ENCODE measurements at regions not wholly inside any gene's neighbourhood (a gene's known extent, or its start where the extent isn't known, plus 50 kb on each side); places are given as distances from the start of the nearest gene placed in this dataset.

- Histone ChIP-seq H4K20me1 (ENCODE audit: insufficient read depth, low read length) (no peaks in the 10 kb centered on the region), H3K4me3 (ENCODE audit: low read depth in 1 of 2, low read length in 2 of 2) (no peak overlapping the region), H2AFZ (ENCODE audit: low read depth, low read length) (no peak overlapping the region), H3K4me1 (ENCODE audit: insufficient read depth, low read length) (no peaks in the 10 kb centered on the region), H3K4me2 (ENCODE audit: insufficient read depth, low read length) (no peak overlapping the region), H3K27me3 (ENCODE audit: insufficient read depth, low read length, poor library complexity) (no peaks in the 10 kb centered on the region), H3K9ac (ENCODE audit: low read depth, low read length) (no peak overlapping the region), H3K36me3 (ENCODE audit: insufficient read depth, low read length) (no peaks in the 10 kb centered on the region), H3K79me2 (ENCODE audit: insufficient read depth, low read length) (no peaks in the 10 kb centered on the region), H3K9me3 (ENCODE audit: insufficient read depth, low read length, severe bottlenecking) (no peaks in the 10 kb centered on the region), H3K27ac (ENCODE audit: low read length) (no peak overlapping the region)
- ATAC-seq (ENCODE audit: insufficient read depth, low read depth) (no peak), DNase-seq (no peak)
- TF ChIP-seq CTCF (IDR thresholded peaks at IDR 0.05; ENCODE audit: borderline replicate concordance, extremely low read depth, low read length, poor library complexity, severe bottlenecking) (no peak), EZH2 (IDR thresholded peaks at IDR 0.05; ENCODE audit: borderline replicate concordance, low read depth, low read length, severe bottlenecking) (no peak)
Measured at GRCh38 chr18:78321402-78321801, 658.2 kb upstream of the SALL3 start.

DNA sequence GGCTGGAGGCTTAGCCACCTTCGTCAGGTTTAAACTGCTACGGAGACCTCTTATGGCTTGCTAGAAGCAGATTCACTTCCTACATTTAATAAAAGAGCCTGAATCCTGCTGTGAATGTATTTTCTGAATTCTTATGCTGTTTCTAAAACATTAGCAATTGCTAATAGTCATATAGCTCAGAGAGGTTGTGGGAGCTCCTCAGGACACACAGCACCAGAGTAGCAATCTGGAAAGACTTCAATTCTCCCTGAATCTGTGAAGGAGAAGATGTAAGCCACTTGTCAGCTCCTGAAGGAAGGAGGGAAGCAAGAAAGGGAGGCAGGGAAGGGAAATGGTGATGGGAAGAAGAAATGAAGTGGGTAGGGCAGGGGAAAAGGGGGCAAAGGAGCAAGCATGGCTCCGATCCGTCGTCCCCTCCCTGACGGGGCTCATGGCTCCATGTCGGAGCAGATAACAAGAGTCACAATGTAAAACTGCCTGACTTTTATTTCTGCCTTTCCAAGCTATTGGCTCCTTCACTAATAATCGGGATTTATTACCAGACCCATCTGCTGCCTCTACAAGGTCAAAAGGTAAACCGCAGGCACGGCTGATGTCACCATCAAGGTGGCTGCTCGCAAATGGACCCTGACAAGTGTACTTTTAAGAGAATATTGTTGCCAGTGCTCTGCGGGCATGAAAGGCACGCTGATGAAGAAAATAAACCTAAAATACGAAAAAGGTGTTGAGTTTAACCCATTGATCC is 656.0 kb upstream of the SALL3 start:
- Histone ChIP-seq H3K4me1 (ENCODE audit: insufficient read depth, low read length) (no peaks in the 10 kb centered on the region), H3K9me3 (ENCODE audit: insufficient read depth, low read length, severe bottlenecking) (no peaks in the 10 kb centered on the region), H3K4me3 (ENCODE audit: low read depth in 1 of 2, low read length in 2 of 2) (no peak overlapping the region), H3K4me2 (ENCODE audit: insufficient read depth, low read length) (no peak overlapping the region), H2AFZ (ENCODE audit: low read depth, low read length) (no peak overlapping the region), H4K20me1 (ENCODE audit: insufficient read depth, low read length) (no peaks in the 10 kb centered on the region), H3K9ac (ENCODE audit: low read depth, low read length) (no peak overlapping the region), H3K36me3 (ENCODE audit: insufficient read depth, low read length) (no peaks in the 10 kb centered on the region), H3K27me3 (ENCODE audit: insufficient read depth, low read length, poor library complexity) (no peaks in the 10 kb centered on the region), H3K27ac (ENCODE audit: low read length) (no peak overlapping the region), H3K79me2 (ENCODE audit: insufficient read depth, low read length) (no peaks in the 10 kb centered on the region)
- ATAC-seq (ENCODE audit: insufficient read depth, low read depth) (no peak), DNase-seq (no peak)
- TF ChIP-seq CTCF (IDR thresholded peaks at IDR 0.05; ENCODE audit: borderline replicate concordance, extremely low read depth, low read length, poor library complexity, severe bottlenecking): no peak
- TF ChIP-seq EZH2 (IDR thresholded peaks at IDR 0.05; ENCODE audit: borderline replicate concordance, low read depth, low read length, severe bottlenecking): no peak

GRCh38 chr18:78327643-78328042 is 652.0 kb upstream of the SALL3 start:
- Histone ChIP-seq H3K27me3 (ENCODE audit: insufficient read depth, low read length, poor library complexity) (no peaks in the 10 kb centered on the region), H4K20me1 (ENCODE audit: insufficient read depth, low read length) (no peaks in the 10 kb centered on the region), H3K4me3 (ENCODE audit: low read depth in 1 of 2, low read length in 2 of 2) (no peak overlapping the region), H2AFZ (ENCODE audit: low read depth, low read length) (no peak overlapping the region), H3K79me2 (ENCODE audit: insufficient read depth, low read length) (no peaks in the 10 kb centered on the region), H3K36me3 (ENCODE audit: insufficient read depth, low read length) (no peaks in the 10 kb centered on the region), H3K4me1 (ENCODE audit: insufficient read depth, low read length) (no peaks in the 10 kb centered on the region), H3K9ac (ENCODE audit: low read depth, low read length) (no peak overlapping the region), H3K9me3 (ENCODE audit: insufficient read depth, low read length, severe bottlenecking) (no peaks in the 10 kb centered on the region), H3K4me2 (ENCODE audit: insufficient read depth, low read length) (no peak overlapping the region), H3K27ac (ENCODE audit: low read length) (no peak overlapping the region)
- no peak for ATAC-seq (ENCODE audit: insufficient read depth, low read depth)
- TF ChIP-seq EZH2 (IDR thresholded peaks at IDR 0.05; ENCODE audit: borderline replicate concordance, low read depth, low read length, severe bottlenecking): no peak
- TF ChIP-seq CTCF (IDR thresholded peaks at IDR 0.05; ENCODE audit: borderline replicate concordance, extremely low read depth, low read length, poor library complexity, severe bottlenecking): no peak
- no peak for DNase-seq

Data from DND-41 (cell line).